Omental fat pad (tissue), 3 donors: ENCODE measurements at regions not wholly inside any gene's neighbourhood (a gene's known extent, or its start where the extent isn't known, plus 50 kb on each side); places are given as distances from the start of the nearest gene placed in this dataset.

Experiments
- ATAC-seq: fragments of 150-250 bp; one replicate; pipeline ENCODE4 v1.9.1; 2016; ENCODE audit warnings: mild to moderate bottlenecking, moderate library complexity; ENCODE audit not compliant: low FRiP score
- DNase-seq: peaks from one replicate; pipeline ENCODE4 v3.0.0-alpha.2; 2019; ENCODE audit warnings: low spot score
- TF ChIP-seq, protein P1 (sequence below), 3 donors: fragments of 450-650 bp; IDR thresholded peaks; one replicate each; pipeline ENCODE4 v1.5.1; 2016 to 2017; ENCODE audit warnings: antibody characterized with exemption in 3 of 3, mild to moderate bottlenecking in 3 of 3, moderate library complexity in 2 of 3

- DNase-seq (no peak), ATAC-seq (no peak)
- TF ChIP-seq, protein P1, sequence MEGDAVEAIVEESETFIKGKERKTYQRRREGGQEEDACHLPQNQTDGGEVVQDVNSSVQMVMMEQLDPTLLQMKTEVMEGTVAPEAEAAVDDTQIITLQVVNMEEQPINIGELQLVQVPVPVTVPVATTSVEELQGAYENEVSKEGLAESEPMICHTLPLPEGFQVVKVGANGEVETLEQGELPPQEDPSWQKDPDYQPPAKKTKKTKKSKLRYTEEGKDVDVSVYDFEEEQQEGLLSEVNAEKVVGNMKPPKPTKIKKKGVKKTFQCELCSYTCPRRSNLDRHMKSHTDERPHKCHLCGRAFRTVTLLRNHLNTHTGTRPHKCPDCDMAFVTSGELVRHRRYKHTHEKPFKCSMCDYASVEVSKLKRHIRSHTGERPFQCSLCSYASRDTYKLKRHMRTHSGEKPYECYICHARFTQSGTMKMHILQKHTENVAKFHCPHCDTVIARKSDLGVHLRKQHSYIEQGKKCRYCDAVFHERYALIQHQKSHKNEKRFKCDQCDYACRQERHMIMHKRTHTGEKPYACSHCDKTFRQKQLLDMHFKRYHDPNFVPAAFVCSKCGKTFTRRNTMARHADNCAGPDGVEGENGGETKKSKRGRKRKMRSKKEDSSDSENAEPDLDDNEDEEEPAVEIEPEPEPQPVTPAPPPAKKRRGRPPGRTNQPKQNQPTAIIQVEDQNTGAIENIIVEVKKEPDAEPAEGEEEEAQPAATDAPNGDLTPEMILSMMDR (IDR thresholded peaks at IDR 0.05): no peak
Measured at GRCh38 chr10:36475746-36476145, 649.7 kb upstream of the ANKRD30A start.

- DNase-seq: no peak
- TF ChIP-seq, protein P1 (IDR thresholded peaks at IDR 0.05): no peak
- ATAC-seq: no peak
Measured at GRCh38 chr10:36474456-36474855, 650.9 kb upstream of the ANKRD30A start.

GRCh38 chr10:36473122-36473521, 652.3 kb upstream of the ANKRD30A start:
- DNase-seq (no peak), ATAC-seq (no peak)
- TF ChIP-seq, protein P1 (IDR thresholded peaks at IDR 0.05): no peak

DNA sequence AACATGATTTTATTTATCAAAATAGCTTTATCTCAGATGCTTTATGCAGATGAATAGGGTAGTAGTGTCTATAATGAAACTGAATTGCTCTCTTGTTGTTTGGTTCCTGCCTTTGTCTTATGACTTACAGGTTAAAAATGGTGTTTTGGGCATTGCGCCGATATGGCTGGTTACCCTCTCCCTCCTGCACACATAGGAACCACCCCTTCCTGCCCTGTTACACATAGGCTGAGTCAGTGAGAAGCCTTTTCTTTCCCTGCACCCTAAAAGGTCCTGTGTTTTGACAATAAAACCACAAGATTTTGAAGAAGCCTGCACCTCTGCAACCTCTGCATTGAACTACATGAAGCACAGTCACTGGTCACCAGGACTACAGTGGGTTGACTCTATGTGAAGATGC, 655.8 kb upstream of the ANKRD30A start:
- DNase-seq: no peak
- no peak for ATAC-seq
- TF ChIP-seq, protein P1 (IDR thresholded peaks at IDR 0.05): no peak

DNA sequence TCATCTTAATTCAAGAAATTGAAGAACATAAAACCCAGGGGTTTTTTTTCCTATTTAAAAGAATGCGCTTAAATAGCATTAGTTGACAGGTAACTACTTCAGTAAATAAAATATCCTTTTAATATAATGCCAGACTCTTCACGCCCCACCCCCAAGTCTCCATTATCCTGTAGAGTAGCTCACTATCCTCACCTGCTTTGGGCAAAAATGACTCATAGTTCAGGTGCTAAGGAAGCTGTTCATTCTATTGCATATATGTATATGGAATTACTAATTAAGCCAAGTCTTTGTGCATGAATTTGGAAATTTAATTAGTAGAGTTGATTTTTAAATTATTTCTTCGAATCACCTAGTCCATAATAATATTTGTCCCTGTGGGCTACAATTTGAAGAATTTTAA, 656.8 kb upstream of the ANKRD30A start:
- DNase-seq (no peak), ATAC-seq (no peak)
- TF ChIP-seq, protein P1 (IDR thresholded peaks at IDR 0.05): no peak

- ATAC-seq (no peak), DNase-seq (no peak)
- TF ChIP-seq, protein P1 (IDR thresholded peaks at IDR 0.05): no peak
Measured at GRCh38 chr10:36465604-36466379, 659.6 kb upstream of the ANKRD30A start.

GRCh38 chr10:36464291-36464690, 661.1 kb upstream of the ANKRD30A start:
- no peak for DNase-seq
- TF ChIP-seq, protein P1 (IDR thresholded peaks at IDR 0.05): no peak
- no peak for ATAC-seq
